HG03469 (cell line): ENCODE measurements at regions not wholly inside any gene's neighbourhood (a gene's known extent, or its start where the extent isn't known, plus 50 kb on each side); places are given as distances from the start of the nearest gene placed in this dataset.

ENCODE experiments used
- ATAC-seq: cut with Tn5 transposase; IDR thresholded peaks from one replicate; pipeline ENCODE4 v1.9.1; 2021; ENCODE audit warnings: mild to moderate bottlenecking, moderate library complexity, moderate number of reproducible peaks; ENCODE audit not compliant: unreplicated experiment

- ATAC-seq: no peak
These were observed 629.1 kb downstream of the LIG4 start for GRCh38 chr13:107586216-107586615.

GRCh38 chr13:107585469-107586180, 629.7 kb downstream of the LIG4 start:
- ATAC-seq: no peak

GRCh38 chr13:107582171-107582570, 633.2 kb downstream of the LIG4 start:
- no peak for ATAC-seq

- no peak for ATAC-seq
These were observed 634.5 kb downstream of the LIG4 start for GRCh38 chr13:107580741-107581412.

- ATAC-seq: no peak
These were observed 638.9 kb downstream of the LIG4 start for GRCh38 chr13:107576430-107576829.

GRCh38 chr13:107574517-107575210, 640.7 kb downstream of the LIG4 start:
- ATAC-seq: no peak

- ATAC-seq: no peak
These were observed 642.2 kb downstream of the LIG4 start for GRCh38 chr13:107573184-107573583.

- ATAC-seq: no peak
These were observed 643.2 kb downstream of the LIG4 start for GRCh38 chr13:107572156-107572555.

- ATAC-seq: no peak
These were observed 647.2 kb downstream of the LIG4 start for GRCh38 chr13:107568181-107568580.

- no peak for ATAC-seq
These were observed 652.0 kb downstream of the LIG4 start for GRCh38 chr13:107563099-107563925.

GRCh38 chr13:107562203-107562602, 653.1 kb downstream of the LIG4 start:
- ATAC-seq: no peak

- ATAC-seq: no peak
These were observed 660.9 kb downstream of the LIG4 start for GRCh38 chr13:107554460-107554859.

- no peak for ATAC-seq
These were observed 661.5 kb downstream of the LIG4 start for GRCh38 chr13:107553838-107554237.

GRCh38 chr13:107551521-107551920, 663.8 kb downstream of the LIG4 start:
- no peak for ATAC-seq

GRCh38 chr13:107548338-107548737, 667.0 kb downstream of the LIG4 start:
- no peak for ATAC-seq

GRCh38 chr13:107545946-107546502, 669.3 kb downstream of the LIG4 start:
- no peak for ATAC-seq

GRCh38 chr13:107534548-107534947, 680.8 kb downstream of the LIG4 start:
- no peak for ATAC-seq

GRCh38 chr13:107531816-107532215, 683.5 kb downstream of the LIG4 start:
- no peak for ATAC-seq

- no peak for ATAC-seq
These were observed 684.2 kb downstream of the LIG4 start for GRCh38 chr13:107531180-107531579.

GRCh38 chr13:107529035-107529434, 686.3 kb downstream of the LIG4 start:
- no peak for ATAC-seq

GRCh38 chr13:107518780-107519179, 696.6 kb downstream of the LIG4 start:
- ATAC-seq: no peak
